Kidney (tissue), 13 donors: ENCODE measurements at regions not wholly inside any gene's neighbourhood (a gene's known extent, or its start where the extent isn't known, plus 50 kb on each side); places are given as distances from the start of the nearest gene placed in this dataset.

Experiments
- DNase-seq, 5 donors: peaks; one replicate each; pipeline ENCODE4 v3.0.0-alpha.2; 2013 to 2020
- FAIRE-seq: peaks from 2 replicates; lab custom pipeline; 2012; peaks lifted over from hg19 to GRCh38; lab: Jason Lieb, UNC
- H3K27ac ChIP-seq, 2 donors: one replicate each; pipeline ENCODE4 v1.7.0; 2013; ENCODE audit warnings: low read depth in 2 of 2, low read length in 2 of 2, inconsistent platforms in 1 of 2
- H3K27me3 ChIP-seq: one replicate; pipeline ENCODE4 v1.7.1; 2013; ENCODE audit warnings: low read length, inconsistent platforms; ENCODE audit not compliant: control insufficient read depth, insufficient read depth
- H3K36me3 ChIP-seq, 3 donors: one replicate each; pipeline versions ENCODE4 v1.7.0 to v1.7.1; 2013; ENCODE audit warnings: low read length in 3 of 3, control low read depth in 1 of 3, inconsistent platforms in 1 of 3; ENCODE audit not compliant: insufficient read depth in 3 of 3, control insufficient read depth in 2 of 3
- H3K4me1 ChIP-seq, 3 donors: one replicate each; pipeline versions ENCODE4 v1.7.0 to v1.7.1; 2013; ENCODE audit warnings: low read length in 3 of 3, inconsistent platforms in 1 of 3, low read depth in 1 of 3; ENCODE audit not compliant: control insufficient read depth in 2 of 3, insufficient read depth in 2 of 3
- H3K4me3 ChIP-seq, 3 donors: one replicate each; pipeline versions ENCODE4 v1.7.0 to v1.8.1; 2013; ENCODE audit warnings: low read length in 3 of 3, control low read depth in 1 of 3, inconsistent platforms in 1 of 3
- H3K9ac ChIP-seq, 3 donors: one replicate each; pipeline versions ENCODE4 v1.7.0 to v1.7.1; 2013; ENCODE audit warnings: low read length in 3 of 3, control low read depth in 1 of 3, inconsistent platforms in 1 of 3
- H3K9me3 ChIP-seq, 3 donors: one replicate each; pipeline versions ENCODE4 v1.7.0 to v1.7.1; 2013; ENCODE audit warnings: low read length in 3 of 3, control low read depth in 1 of 3, inconsistent platforms in 1 of 3; ENCODE audit not compliant: control insufficient read depth in 2 of 3, insufficient read depth in 1 of 3
- CTCF ChIP-seq: IDR thresholded peaks from 3 replicates; pipeline ENCODE4 v1.5.1; 2012; ENCODE audit warnings: mild to moderate bottlenecking, moderate library complexity, borderline replicate concordance; ENCODE audit not compliant: insufficient read depth; ENCODE audit errors: extremely low read depth
- intact Hi-C: fragments of 100-400 bp; cut with DNase I; formaldehyde crosslinking; loops from one replicate; pipeline ENCODE4 v1.11.1; 2022
- donor health status: control.
- donor health status: control.
- donor health status: control.
- donor health status: control.
- donor health status: control.
- donor health status: DM: yes; HTN: yes; CAD: no.
- donor health status: Normal renal cell carcinoma (clear cell type).

GRCh38 chr9:19512103-19512832 lies 103.5 kb downstream of the ACER2 start:
- Histone ChIP-seq H3K4me3 (no peak overlapping the region), H3K4me1 (peaks cover 0 to 3% (median 0%) of the 10 kb centered on the region in 3 donors), H3K27ac (no peak overlapping the region), H3K9me3 (no peaks in the 10 kb centered on the region), H3K27me3 (no peaks in the 10 kb centered on the region), H3K36me3 (no peaks in the 10 kb centered on the region), H3K9ac (no peak overlapping the region)
- TF ChIP-seq CTCF, result no peak
- no peak for DNase-seq
- intact Hi-C loops, result no loop called here
- no peak for FAIRE-seq

GRCh38 chr9:19511694-19512093 lies 102.9 kb downstream of the ACER2 start:
- no peak for DNase-seq
- Histone ChIP-seq H3K9me3 (no peaks in the 10 kb centered on the region), H3K4me1 (peaks cover 0 to 3% (median 0%) of the 10 kb centered on the region in 3 donors), H3K36me3 (no peaks in the 10 kb centered on the region), H3K9ac (no peak overlapping the region), H3K27me3 (no peaks in the 10 kb centered on the region), H3K27ac (no peak overlapping the region), H3K4me3 (no peak overlapping the region)
- intact Hi-C loops, result no loop called here
- FAIRE-seq, result no peak
- TF ChIP-seq CTCF, result no peak

GRCh38 chr9:19510907-19511306 lies 102.1 kb downstream of the ACER2 start:
- TF ChIP-seq CTCF, result no peak
- no peak overlapping the region for H3K9ac ChIP-seq
- peaks cover 0 to 3% (median 0%) of the 10 kb centered on the region in 3 donors for H3K4me1 ChIP-seq
- DNase-seq, result no peak
- H3K36me3 ChIP-seq, result no peaks in the 10 kb centered on the region
- H3K9me3 ChIP-seq, result no peaks in the 10 kb centered on the region
- no peak overlapping the region for H3K4me3 ChIP-seq
- intact Hi-C loops, result no loop called here
- FAIRE-seq, result no peak
- H3K27me3 ChIP-seq, result no peaks in the 10 kb centered on the region
- H3K27ac ChIP-seq, result no peak overlapping the region
